Liver (tissue), 7 donors: ENCODE measurements at regions not wholly inside any gene's neighbourhood (a gene's known extent, or its start where the extent isn't known, plus 50 kb on each side); places are given as distances from the start of the nearest gene placed in this dataset.

ENCODE experiments used
- DNase-seq: peaks from one replicate; pipeline ENCODE4 v3.0.0-alpha.2; 2017; ENCODE audit warnings: low spot score
- H3K27ac ChIP-seq, 2 donors: one replicate each; pipeline ENCODE4 v1.7.0; 2013; ENCODE audit warnings: inconsistent platforms in 2 of 2, low read length in 2 of 2, control low read depth in 1 of 2, low read depth in 1 of 2, mild to moderate bottlenecking in 1 of 2
- H3K27me3 ChIP-seq, 4 donors: one replicate each; pipeline versions ENCODE4 v1.6.1 to v1.7.0; 2013; ENCODE audit warnings: low read length in 3 of 4, inconsistent platforms in 1 of 4, mild to moderate bottlenecking in 1 of 4, moderate library complexity in 1 of 4; ENCODE audit not compliant: control insufficient read depth in 4 of 4, insufficient read depth in 4 of 4
- H3K36me3 ChIP-seq, 4 donors: one replicate each; pipeline versions ENCODE4 v1.6.1 to v1.7.0; 2013; ENCODE audit warnings: low read length in 3 of 4, mild to moderate bottlenecking in 3 of 4, low read depth in 1 of 4, moderate library complexity in 1 of 4; ENCODE audit not compliant: control insufficient read depth in 4 of 4, insufficient read depth in 3 of 4
- H3K4me1 ChIP-seq, 4 donors: one replicate each; pipeline versions ENCODE4 v1.6.1 to v1.7.0; 2013; ENCODE audit warnings: low read length in 3 of 4, mild to moderate bottlenecking in 3 of 4, moderate library complexity in 1 of 4; ENCODE audit not compliant: control insufficient read depth in 4 of 4, insufficient read depth in 4 of 4
- H3K4me3 ChIP-seq, 3 donors: one replicate each; pipeline versions ENCODE4 v1.6.1 to v1.7.0; 2013; ENCODE audit warnings: low read length in 3 of 3, control low read depth in 1 of 3, low read depth in 1 of 3, mild to moderate bottlenecking in 1 of 3
- H3K9ac ChIP-seq, 2 donors: one replicate each; pipeline ENCODE4 v1.7.0; 2013; ENCODE audit warnings: low read length in 2 of 2, mild to moderate bottlenecking in 2 of 2, moderate library complexity in 2 of 2, control low read depth in 1 of 2, low read depth in 1 of 2
- H3K9me3 ChIP-seq, 4 donors: one replicate each; pipeline versions ENCODE4 v1.6.1 to v1.7.0; 2013; ENCODE audit warnings: low read length in 3 of 4; ENCODE audit not compliant: control insufficient read depth in 4 of 4
- ATF3 ChIP-seq: IDR thresholded peaks from 2 replicates; pipeline ENCODE4 v1.6.1; 2016; ENCODE audit warnings: antibody characterized with exemption
- EGR1 ChIP-seq, 2 donors: IDR thresholded peaks; 2 replicates each; pipeline ENCODE4 v1.6.1; 2016 to 2018; ENCODE audit warnings: antibody characterized with exemption in 2 of 2, low read depth in 2 of 2
- FOXA1 ChIP-seq: IDR thresholded peaks from 2 replicates; pipeline ENCODE4 v1.6.1; 2016; ENCODE audit warnings: antibody characterized with exemption
- FOXA2 ChIP-seq: IDR thresholded peaks from 2 replicates; pipeline ENCODE4 v1.6.1; 2016; ENCODE audit warnings: antibody characterized with exemption
- GABPA ChIP-seq, 2 donors: IDR thresholded peaks in 1 of 2; conservative IDR thresholded peaks in 1 of 2; 2 replicates each; pipeline ENCODE4 v1.6.1; 2016; ENCODE audit warnings: antibody characterized with exemption in 2 of 2, mild to moderate bottlenecking in 1 of 2, moderate library complexity in 1 of 2
- HNF4A ChIP-seq, 2 donors: conservative IDR thresholded peaks; 2 replicates each; pipeline ENCODE4 v1.6.1; 2016; ENCODE audit warnings: antibody characterized with exemption in 2 of 2, mild to moderate bottlenecking in 2 of 2
- HNF4G ChIP-seq: IDR thresholded peaks from 2 replicates; pipeline ENCODE4 v1.6.1; 2016; ENCODE audit warnings: antibody characterized with exemption
- JUND ChIP-seq, 2 donors: IDR thresholded peaks; 2 replicates each; pipeline ENCODE4 v1.6.1; 2016; ENCODE audit warnings: antibody characterized with exemption in 2 of 2
- MAX ChIP-seq: IDR thresholded peaks from 2 replicates; pipeline ENCODE4 v1.6.1; 2016; ENCODE audit warnings: antibody characterized with exemption
- NR2F2 ChIP-seq: IDR thresholded peaks from 2 replicates; pipeline ENCODE4 v1.6.1; 2016; ENCODE audit warnings: antibody characterized with exemption
- RAD21 ChIP-seq, 2 donors: IDR thresholded peaks; 2 replicates each; pipeline ENCODE4 v1.6.1; 2016; ENCODE audit warnings: antibody characterized with exemption in 2 of 2, mild to moderate bottlenecking in 2 of 2
- REST ChIP-seq: IDR thresholded peaks from 2 replicates; pipeline ENCODE4 v1.6.1; 2016; ENCODE audit warnings: antibody characterized with exemption, mild to moderate bottlenecking
- RXRA ChIP-seq, 2 donors: IDR thresholded peaks; 2 replicates each; pipeline ENCODE4 v1.6.1; 2017 to 2018; ENCODE audit warnings: antibody characterized with exemption in 2 of 2, mild to moderate bottlenecking in 1 of 2
- SP1 ChIP-seq: IDR thresholded peaks from 2 replicates; pipeline ENCODE4 v1.6.1; 2018; ENCODE audit warnings: antibody characterized with exemption, mild to moderate bottlenecking
- TAF1 ChIP-seq: conservative IDR thresholded peaks from 2 replicates; pipeline ENCODE4 v1.6.1; 2016; ENCODE audit warnings: antibody characterized with exemption, mild to moderate bottlenecking
- YY1 ChIP-seq: IDR thresholded peaks from 2 replicates; pipeline ENCODE4 v1.6.1; 2016; ENCODE audit warnings: antibody characterized with exemption, mild to moderate bottlenecking
- ZBTB33 ChIP-seq: IDR thresholded peaks from 2 replicates; pipeline ENCODE4 v1.6.1; 2016; ENCODE audit warnings: antibody characterized with exemption
- WGBS: extraction: QIAGEN DNeasy Blood & Tissue Kit; methylation state at CpG from one replicate; pipeline ENCODE4 v1.1.7; 2013; 5-methylcytosine and 5-hydroxymethylcytosine counted together
- donor health status: healthy.
- donor health status: healthy.
- donor health status: healthy.
- donor health status: healthy.

- WGBS, result 85% methylated on average over 3 of the region's 3 CpGs
- Histone ChIP-seq H3K27me3 (no peaks in the 10 kb centered on the region), H3K9ac (no peak overlapping the region), H3K36me3 (no peaks in the 10 kb centered on the region), H3K4me3 (no peak overlapping the region), H3K9me3 (no peaks in the 10 kb centered on the region), H3K27ac (no peak overlapping the region), H3K4me1 (no peaks in the 10 kb centered on the region)
- DNase-seq, result no peak
- TF ChIP-seq TAF1 (no peak), SP1 (no peak), RXRA (IDR thresholded peaks at IDR 0.05) (no peak), MAX (no peak), FOXA2 (no peak), EGR1 (IDR thresholded peaks at IDR 0.05; ENCODE audit: low read depth in 2 of 2) (no peak), RAD21 (IDR thresholded peaks at IDR 0.05) (no peak), GABPA (IDR thresholded peaks at IDR 0.05 in 1 of 2, conservative IDR thresholded peaks at IDR 0.05 in 1 of 2) (no peak), HNF4G (no peak), REST (no peak), ATF3 (no peak), HNF4A (conservative IDR thresholded peaks at IDR 0.05) (no peak), YY1 (no peak), JUND (IDR thresholded peaks at IDR 0.05) (no peak), ZBTB33 (no peak)
These were observed 679.5 kb downstream of the C12orf50 start for GRCh38 chr12:87349681-87350080.

GRCh38 chr12:87348071-87348470 is 681.1 kb downstream of the C12orf50 start:
- no peak overlapping the region for H3K9ac ChIP-seq
- no peaks in the 10 kb centered on the region for H3K27me3 ChIP-seq
- H3K4me1 ChIP-seq, result no peaks in the 10 kb centered on the region
- DNase-seq, result no peak
- no peaks in the 10 kb centered on the region for H3K9me3 ChIP-seq
- no peaks in the 10 kb centered on the region for H3K36me3 ChIP-seq
- H3K4me3 ChIP-seq, result no peak overlapping the region
- TF ChIP-seq NR2F2 (no peak), RXRA (IDR thresholded peaks at IDR 0.05) (no peak), FOXA2 (no peak), ATF3 (no peak), MAX (no peak), HNF4A (conservative IDR thresholded peaks at IDR 0.05) (no peak), TAF1 (no peak), JUND (IDR thresholded peaks at IDR 0.05) (no peak), FOXA1 (no peak), YY1 (no peak), HNF4G (no peak), REST (no peak), EGR1 (IDR thresholded peaks at IDR 0.05; ENCODE audit: low read depth in 2 of 2) (no peak), ZBTB33 (no peak), SP1 (no peak)
- no peak overlapping the region for H3K27ac ChIP-seq
- 76% methylated on average over 3 of the region's 3 CpGs for WGBS
